Left lobe of liver (tissue), 2 donors: ENCODE measurements at regions not wholly inside any gene's neighbourhood (a gene's known extent, or its start where the extent isn't known, plus 50 kb on each side); places are given as distances from the start of the nearest gene placed in this dataset.

Experiments
- ATAC-seq: fragments of 200-7000 bp; cut with Tn5 transposase; one replicate; pipeline ENCODE4 v1.9.1; 2020; ENCODE audit warnings: mild to moderate bottlenecking, moderate library complexity
- DNase-seq: peaks from one replicate; pipeline ENCODE4 v3.0.0-alpha.2; 2020; ENCODE audit warnings: low spot score
- donor health status: DM: no; HTN: no; CAD: no; lungs with moderate emphysema.
- donor health status: DM: no; HTN: yes; CAD: no.

GRCh38 chr14:55929136-55929535 is 189.1 kb upstream of the PELI2 start:
- DNase-seq = no peak
- no peak for ATAC-seq

DNA sequence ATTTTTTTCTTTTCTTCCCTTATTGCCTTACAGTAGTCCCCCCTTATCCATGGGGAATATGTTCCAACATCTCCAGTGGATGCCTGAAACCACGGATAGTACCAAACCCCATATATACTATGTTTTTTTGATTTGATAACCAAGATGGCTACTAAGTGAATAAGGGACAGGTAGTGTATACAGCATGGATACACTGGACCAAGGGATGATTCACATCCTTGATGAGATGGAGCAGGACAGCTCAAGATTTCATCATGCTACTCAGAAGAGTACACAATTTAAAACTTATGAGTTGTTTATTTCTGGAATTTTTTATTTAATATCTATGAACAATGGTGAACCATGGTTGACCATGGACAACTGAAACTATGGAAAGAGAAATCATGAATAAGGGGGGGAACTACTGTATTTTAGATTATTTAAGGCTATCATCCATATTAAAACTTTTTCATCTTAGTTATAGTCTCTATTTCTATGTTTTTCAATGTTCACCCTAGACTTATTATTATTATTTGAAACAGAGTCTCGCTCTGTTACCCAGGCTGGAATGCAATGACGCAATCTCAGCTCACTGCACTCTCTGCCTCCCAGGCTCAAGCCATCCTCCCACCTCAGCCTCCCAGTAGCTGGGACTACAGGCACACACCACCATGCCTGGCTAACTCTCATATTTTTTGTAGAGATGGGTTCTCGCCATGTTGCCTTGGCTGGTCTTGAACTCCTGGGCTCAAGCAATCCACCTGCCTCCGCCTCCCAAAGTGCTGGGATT is 188.0 kb upstream of the PELI2 start:
- no peak for ATAC-seq
- DNase-seq = no peak

GRCh38 chr14:55936691-55937090 is 181.5 kb upstream of the PELI2 start:
- no peak for ATAC-seq

GRCh38 chr14:55938249-55938791 is 179.9 kb upstream of the PELI2 start:
- ATAC-seq (no peak), DNase-seq (no peak)

More at GRCh38 chr14:55936691-55937090, 181.5 kb upstream of the PELI2 start:
- no peak for DNase-seq

DNA sequence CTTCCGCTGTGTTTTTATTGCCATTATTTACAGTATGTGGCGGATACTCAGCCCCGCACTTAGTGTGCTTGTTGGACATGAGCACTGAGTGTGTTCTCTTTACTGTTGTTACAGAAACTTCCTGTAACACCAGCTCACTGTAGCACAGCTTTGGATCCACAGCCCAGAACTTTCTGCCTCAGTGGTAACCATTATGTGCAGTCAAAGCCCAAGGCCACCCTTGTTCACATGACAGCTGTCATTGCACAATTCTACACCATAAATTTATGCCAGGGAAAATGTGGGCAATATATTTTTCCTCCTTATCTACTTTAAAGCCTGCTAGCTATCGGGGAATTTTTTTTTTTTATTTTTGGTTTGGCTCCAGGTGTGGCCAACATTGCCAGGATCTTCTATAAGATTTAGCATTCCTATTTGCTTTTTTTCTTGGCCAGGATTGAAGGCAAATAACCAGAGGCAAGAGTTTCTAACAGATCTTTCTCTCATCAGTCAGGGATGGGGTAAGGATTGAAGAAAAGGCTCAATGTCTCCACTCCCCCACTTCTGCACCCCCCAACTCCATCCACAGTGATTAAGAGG is 176.0 kb upstream of the PELI2 start:
- DNase-seq (no peak), ATAC-seq (no peak)

GRCh38 chr14:55942826-55943225 is 175.4 kb upstream of the PELI2 start:
- DNase-seq = no peak
- no peak for ATAC-seq

GRCh38 chr14:55944757-55945156 is 173.5 kb upstream of the PELI2 start:
- DNase-seq (no peak), ATAC-seq (no peak)

DNA sequence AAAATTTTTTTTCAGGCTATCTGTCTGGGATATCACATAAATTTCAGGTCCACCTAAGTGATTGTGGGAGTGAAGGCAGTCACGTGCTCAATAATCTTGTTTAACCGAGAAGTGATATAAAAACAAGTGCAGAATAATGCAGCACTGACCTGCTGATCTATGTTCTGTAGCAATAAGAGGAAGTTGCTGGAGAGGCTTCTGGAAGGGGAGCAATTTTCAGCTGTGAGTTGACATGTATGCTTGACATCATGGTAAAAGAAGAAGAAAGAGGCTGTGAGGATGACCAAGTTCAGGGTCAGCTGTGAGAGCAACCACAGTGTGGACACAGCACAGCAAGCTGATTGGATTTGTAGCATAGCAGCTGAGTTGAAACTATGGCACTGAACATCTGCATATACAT is 172.0 kb upstream of the PELI2 start:
- DNase-seq (no peak), ATAC-seq (no peak)

DNA sequence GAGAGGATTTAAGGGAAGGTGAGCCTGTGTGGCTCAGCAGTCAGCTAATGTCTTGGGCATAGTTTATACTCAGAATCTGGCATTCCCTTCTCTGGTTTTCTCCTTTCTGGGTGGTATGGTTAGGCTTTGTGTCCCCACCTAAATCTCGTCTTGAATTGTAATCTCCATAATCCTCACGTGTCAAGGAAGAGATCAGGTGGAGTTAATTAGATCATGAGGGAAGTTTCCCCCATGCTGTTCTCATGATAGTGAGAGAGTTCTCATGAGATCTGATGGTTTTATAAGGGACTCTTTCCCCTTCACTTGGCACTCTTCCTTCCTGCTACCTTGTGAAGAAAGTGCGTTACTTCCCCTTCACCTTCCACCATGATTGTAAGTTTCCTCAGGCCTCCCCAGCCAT is 169.8 kb upstream of the PELI2 start:
- ATAC-seq (no peak), DNase-seq (no peak)

DNA sequence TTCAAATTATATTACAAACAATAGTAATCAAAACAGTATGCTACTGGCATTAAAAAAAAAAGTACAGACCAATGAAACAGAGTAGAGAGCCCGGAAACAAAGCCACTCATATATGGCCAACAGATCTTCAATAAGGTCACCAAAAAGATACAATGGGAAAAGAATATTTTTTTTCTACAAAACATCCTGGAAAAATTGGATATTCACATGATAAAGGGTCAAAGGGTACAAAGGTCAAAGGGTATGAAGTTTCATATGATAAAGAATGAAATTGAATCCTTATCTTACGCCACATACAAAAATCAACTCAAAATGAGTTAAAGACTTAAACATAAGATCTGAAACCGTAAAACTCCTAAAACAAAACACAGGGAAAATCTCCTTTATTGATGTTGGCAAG is 168.5 kb upstream of the PELI2 start:
- DNase-seq = no peak
- ATAC-seq = no peak

GRCh38 chr14:55950135-55950534 is 168.1 kb upstream of the PELI2 start:
- ATAC-seq (no peak), DNase-seq (no peak)

DNA sequence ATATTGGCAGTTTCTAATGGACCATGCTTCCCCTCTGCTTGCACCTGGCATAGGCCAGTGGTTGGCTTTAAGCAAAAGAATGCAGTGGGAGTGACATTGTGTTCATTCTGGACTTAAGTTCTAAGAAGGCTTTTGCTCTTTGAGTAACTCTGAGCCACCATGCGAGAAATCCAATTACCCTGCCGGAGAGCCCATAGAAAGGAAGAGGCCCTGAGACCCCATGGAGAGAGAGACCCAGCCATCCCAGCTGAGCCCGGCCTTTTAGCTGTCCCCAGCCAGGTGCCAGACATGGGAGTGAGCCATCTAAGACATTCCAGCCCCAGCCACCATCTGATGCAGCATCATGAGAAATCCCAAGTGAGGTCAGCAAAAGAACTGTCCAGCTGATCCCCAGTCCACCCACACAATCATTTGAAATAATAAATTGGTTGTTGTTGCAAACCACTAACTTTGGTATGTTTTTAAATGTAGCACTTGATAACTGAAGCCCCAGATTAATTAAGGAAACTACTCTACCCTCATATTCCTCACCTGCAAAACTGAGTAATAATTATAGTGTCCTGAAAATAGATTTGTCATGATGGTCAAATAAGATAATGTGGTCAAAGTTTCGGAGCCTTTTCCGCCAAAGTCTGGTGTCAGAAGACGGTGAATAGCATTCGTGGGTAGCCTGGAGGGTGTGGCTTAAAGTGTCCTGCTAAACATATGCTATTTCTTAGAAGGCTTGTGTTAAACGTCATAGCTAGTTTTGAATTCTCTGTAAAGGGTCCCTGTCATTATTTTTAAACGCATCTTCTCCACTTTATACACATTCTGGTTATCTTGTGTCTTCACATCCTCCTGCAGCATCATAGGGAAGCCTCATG is 166.6 kb upstream of the PELI2 start:
- no peak for ATAC-seq
- no peak for DNase-seq

DNA sequence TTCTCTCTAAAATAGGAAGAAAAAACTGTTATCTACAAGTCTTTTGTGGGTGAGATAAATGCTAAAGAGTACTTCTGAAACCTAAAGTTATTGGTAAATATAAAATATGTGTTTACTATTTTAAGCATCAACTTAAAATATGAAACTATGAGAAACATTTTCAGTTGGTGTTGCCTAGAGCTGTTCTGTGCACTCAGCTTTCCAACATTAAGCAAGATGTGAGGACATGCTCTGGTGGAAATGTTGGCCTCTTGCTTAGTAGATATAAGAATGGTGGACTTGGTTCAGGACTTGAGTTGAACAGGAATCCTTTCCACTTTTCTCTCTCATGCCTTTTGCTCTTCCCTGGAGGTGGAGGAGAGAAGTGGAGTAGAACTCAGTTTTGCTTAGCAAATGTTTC is 164.1 kb upstream of the PELI2 start:
- ATAC-seq (no peak), DNase-seq (no peak)

DNA sequence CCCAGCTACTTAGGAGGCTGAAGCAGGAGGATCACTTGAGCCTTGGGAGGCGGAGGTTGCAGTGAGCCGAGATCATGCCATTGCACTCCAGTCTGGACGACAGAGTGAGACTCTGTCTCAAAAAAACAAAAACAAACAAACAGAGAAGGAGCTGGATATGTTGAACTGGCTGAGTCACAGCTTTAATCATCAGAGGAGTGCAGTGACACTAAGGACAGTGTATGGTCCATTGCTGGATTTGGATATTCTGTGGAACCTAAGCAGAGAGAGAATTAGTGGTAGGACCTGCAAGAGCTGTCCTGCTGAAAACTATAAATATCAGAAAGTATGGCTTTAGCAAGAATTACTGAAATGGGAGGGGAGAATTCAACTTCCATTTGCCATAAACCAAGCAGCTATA is 163.0 kb upstream of the PELI2 start:
- ATAC-seq = no peak

GRCh38 chr14:55957950-55958349 is 160.3 kb upstream of the PELI2 start:
- ATAC-seq (no peak), DNase-seq (no peak)

More for the DNA sequence above, 163.0 kb upstream of the PELI2 start:
- DNase-seq = no peak

DNA sequence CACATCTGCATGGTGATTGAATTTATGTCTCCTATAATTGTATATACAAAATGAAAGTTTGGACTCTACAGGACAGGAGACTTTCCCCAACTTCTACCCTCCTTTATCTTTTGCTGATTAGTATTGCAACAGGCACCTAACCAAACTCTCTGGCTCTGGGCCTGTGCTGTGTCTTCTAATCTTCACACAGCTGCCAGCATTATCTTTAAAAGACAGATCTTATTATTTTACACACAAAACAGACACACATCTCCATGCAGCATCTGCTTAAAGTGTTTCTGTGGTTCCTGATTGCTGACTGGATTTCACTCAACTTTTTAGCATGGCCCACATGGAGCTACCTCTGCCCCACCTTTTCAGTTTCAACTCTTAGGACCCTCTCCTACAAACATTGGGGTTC is 154.9 kb upstream of the PELI2 start:
- DNase-seq = no peak
- ATAC-seq = no peak

- no peak for ATAC-seq
- no peak for DNase-seq
Measured at GRCh38 chr14:55964091-55964490, 154.1 kb upstream of the PELI2 start.

DNA sequence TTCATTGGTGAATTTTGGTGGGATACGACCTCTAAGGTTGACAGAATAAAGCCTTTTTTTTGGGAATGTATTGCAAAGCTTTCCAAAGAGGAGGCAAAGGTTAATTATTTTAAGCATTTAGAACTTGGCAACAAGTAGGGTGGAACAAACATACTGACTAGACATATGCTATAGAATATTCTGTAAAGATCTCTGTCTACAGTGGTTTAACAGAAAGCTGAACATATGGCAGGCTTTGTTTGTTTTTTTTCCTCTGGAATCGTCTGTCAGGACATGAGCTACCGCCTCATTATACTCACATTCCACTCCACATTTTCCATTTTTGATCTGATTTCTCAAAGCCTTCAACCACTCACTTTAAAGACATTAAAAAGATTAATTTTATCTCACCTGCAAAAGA is 153.4 kb upstream of the PELI2 start:
- no peak for DNase-seq
- ATAC-seq = no peak

DNA sequence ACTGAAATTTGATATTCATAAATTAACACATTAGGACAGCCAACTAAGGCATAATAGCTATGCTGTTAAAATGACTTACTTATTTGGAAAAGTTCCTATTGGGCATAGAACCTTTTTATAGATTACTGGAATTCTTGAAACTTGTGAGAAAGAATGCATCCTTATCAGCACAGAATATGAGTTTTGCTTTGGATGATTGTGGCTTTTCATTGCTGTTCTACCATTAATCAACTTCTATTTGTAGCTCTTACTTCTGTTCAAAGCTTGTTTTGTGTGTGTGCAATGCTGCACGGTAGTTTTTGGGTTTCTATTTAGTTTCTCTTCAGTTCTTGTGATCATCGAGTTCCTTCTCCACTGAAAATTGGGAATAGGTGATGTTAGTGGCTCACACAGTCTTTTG is 152.4 kb upstream of the PELI2 start:
- no peak for DNase-seq
- no peak for ATAC-seq

GRCh38 chr14:55968741-55969140 is 149.5 kb upstream of the PELI2 start:
- no peak for ATAC-seq
- DNase-seq = no peak

GRCh38 chr14:55973285-55973800 is 144.9 kb upstream of the PELI2 start:
- DNase-seq (no peak), ATAC-seq (no peak)
